HCT116 (cell line): ENCODE measurements at regions not wholly inside any gene's neighbourhood (a gene's known extent, or its start where the extent isn't known, plus 50 kb on each side); places are given as distances from the start of the nearest gene placed in this dataset.

Source experiments
- ATAC-seq: fragments of 200-7000 bp; cut with Tn5 transposase; 2 replicates; pipeline ENCODE4 v1.9.1; 2020; ENCODE audit warnings: mild to moderate bottlenecking, moderate library complexity
- BruUV-seq: library from RNA; stranded (reverse); fragments of 400-500 nt; replicated peaks from 2 replicates; lab custom pipeline; 2021; lab: Mats Ljungman, UMichigan
- CTCF ChIA-PET: fragments of 300-600 bp; sonication (Branson Sonifier 250); formaldehyde crosslinking; loops from one replicate; lab custom pipeline; 2021; ENCODE audit warnings: antibody characterized with exemption; lab: Charles Lee
- POLR2A ChIA-PET: fragments of 300-600, 350-600 bp; sonication (Branson Sonifier 250); formaldehyde crosslinking; loops from one replicate; lab custom pipeline; 2021; ENCODE audit warnings: antibody characterized with exemption; lab: Charles Lee
- RAD21 ChIA-PET, 2 experiments: fragments of 300-600 bp; sonication (Branson Sonifier 250); formaldehyde crosslinking; loops; one replicate each; lab custom pipeline; 2023; ENCODE audit warnings: low total read pairs in 2 of 2; ENCODE audit not compliant: uncharacterized antibody in 2 of 2, unreplicated experiment in 2 of 2, low non-redundant PET in 1 of 2; lab: Charles Lee
- DNase-seq: peaks from one replicate; pipeline ENCODE4 v3.0.0-alpha.2; 2010; ENCODE audit warnings: low read depth, low spot score
- H2AFZ ChIP-seq: fragments of 200-600 bp; shearing (Covaris generic), sonication (generic); 2 replicates; pipeline ENCODE4 v1.6.1; 2017; ENCODE audit warnings: low read depth, mixed run types, mixed read lengths, antibody characterized with exemption, low read length; ENCODE audit not compliant: poor library complexity, severe bottlenecking
- H3K27ac ChIP-seq: 2 replicates; pipeline ENCODE4 v1.5.1; 2012; ENCODE audit warnings: low read depth, low read length
- H3K27me3 ChIP-seq: fragments of 200-600 bp; sonication (generic); 2 replicates; pipeline ENCODE4 v1.6.1; 2016; ENCODE audit warnings: mixed run types, low read length, mixed read lengths; ENCODE audit not compliant: insufficient read depth
- H3K36me3 ChIP-seq, 2 experiments: fragments of 200-500 bp in 1 of 2; fragments of 200-600 bp in 1 of 2; sonication (Bioruptor generic) in 1 of 2; sonication (generic) in 1 of 2; 2 replicates each; pipeline versions ENCODE4 v1.5.1 to v1.6.1; 2014 to 2016; ENCODE audit warnings: low read length in 2 of 2, inconsistent platforms in 1 of 2, mixed read lengths in 1 of 2, mixed run types in 1 of 2; ENCODE audit not compliant: insufficient read depth in 2 of 2, control insufficient read depth in 1 of 2
- H3K4me1 ChIP-seq, 2 experiments: fragments of 200-600 bp in 1 of 2; sonication (generic) in 1 of 2; 2 replicates each; pipeline versions ENCODE4 v1.5.1 to v1.6.1; 2012 to 2017; ENCODE audit warnings: low read length in 2 of 2, inconsistent platforms in 1 of 2, mild to moderate bottlenecking in 1 of 2, mixed read lengths in 1 of 2, mixed run types in 1 of 2, moderate library complexity in 1 of 2; ENCODE audit not compliant: insufficient read depth in 2 of 2, control insufficient read depth in 1 of 2
- H3K4me2 ChIP-seq: fragments of 200-600 bp; sonication (generic); 2 replicates; pipeline ENCODE4 v1.6.1; 2017; ENCODE audit warnings: mixed run types, low read length, mixed read lengths
- H3K4me3 ChIP-seq, 2 experiments: fragments of 200-600 bp in 1 of 2; sonication (generic) in 1 of 2; replicated peaks in 1 of 2; 2 replicates each; pipeline ENCODE4 v1.5.1; 2011 to 2016; ENCODE audit warnings: low read length in 2 of 2, control low read depth in 1 of 2, low read depth in 1 of 2, mild to moderate bottlenecking in 1 of 2, mixed read lengths in 1 of 2, mixed run types in 1 of 2
- H3K79me2 ChIP-seq: fragments of 200-600 bp; sonication (generic); 2 replicates; pipeline ENCODE4 v1.6.1; 2017; ENCODE audit warnings: mild to moderate bottlenecking, mixed run types, low read length, moderate library complexity, mixed read lengths; ENCODE audit not compliant: insufficient read depth
- H3K9ac ChIP-seq: fragments of 200-600 bp; sonication (generic); 2 replicates; pipeline ENCODE4 v1.6.1; 2016; ENCODE audit warnings: low read length, mixed read lengths
- H3K9me2 ChIP-seq: fragments of 200-600 bp; sonication (generic), shearing (Covaris generic); 2 replicates; pipeline ENCODE4 v1.6.1; 2017; ENCODE audit warnings: mixed run types, mild to moderate bottlenecking, moderate library complexity; ENCODE audit not compliant: insufficient read depth
- H3K9me3 ChIP-seq, 2 experiments: fragments of 200-500 bp in 1 of 2; fragments of 200-600 bp in 1 of 2; sonication (Bioruptor generic) in 1 of 2; sonication (generic) in 1 of 2; 2 replicates each; pipeline ENCODE4 v1.6.1; 2014 to 2017; ENCODE audit warnings: low read length in 2 of 2, mixed read lengths in 2 of 2, inconsistent platforms in 1 of 2, low read depth in 1 of 2, mild to moderate bottlenecking in 1 of 2, mixed run types in 1 of 2, moderate library complexity in 1 of 2; ENCODE audit not compliant: control insufficient read depth in 1 of 2, insufficient read depth in 1 of 2
- H4K20me1 ChIP-seq: fragments of 200-600 bp; sonication (generic), shearing (Covaris generic); 2 replicates; pipeline ENCODE4 v1.6.1; 2017; ENCODE audit warnings: mixed run types, mild to moderate bottlenecking, moderate library complexity; ENCODE audit not compliant: insufficient read depth
- CBX3 ChIP-seq: IDR thresholded peaks from 2 replicates; pipeline ENCODE4 v1.6.1; 2012; ENCODE audit warnings: low read depth
- EZH2 ChIP-seq: fragments of 200-600 bp; sonication (generic); IDR thresholded peaks from 2 replicates; pipeline ENCODE4 v1.6.1; 2017; ENCODE audit warnings: antibody characterized with exemption, mixed run types
- SIN3A ChIP-seq: IDR thresholded peaks from 2 replicates; pipeline ENCODE4 v1.6.1; 2012; ENCODE audit warnings: low read depth
- SRF ChIP-seq: IDR thresholded peaks from 2 replicates; pipeline ENCODE4 v1.6.1; 2012; ENCODE audit warnings: low read depth
- ZFX ChIP-seq: fragments of 450-650 bp; IDR thresholded peaks from 2 replicates; pipeline ENCODE4 v1.6.1; 2017
- intact Hi-C: fragments of 100-400 bp; cut with micrococcal nuclease; formaldehyde crosslinking; loops from 2 replicates; pipeline ENCODE4 v1.10.0; 2022
- TF ChIP-seq, protein P1 (sequence below): IDR thresholded peaks from 2 replicates; pipeline ENCODE4 v1.6.1; 2011; ENCODE audit warnings: mild to moderate bottlenecking, low read length, moderate library complexity; ENCODE audit not compliant: insufficient replicate concordance; ENCODE audit errors: extremely low read depth
- TF ChIP-seq, protein P2 (sequence below): IDR thresholded peaks from 2 replicates; pipeline ENCODE4 v1.6.1; 2012

DNA sequence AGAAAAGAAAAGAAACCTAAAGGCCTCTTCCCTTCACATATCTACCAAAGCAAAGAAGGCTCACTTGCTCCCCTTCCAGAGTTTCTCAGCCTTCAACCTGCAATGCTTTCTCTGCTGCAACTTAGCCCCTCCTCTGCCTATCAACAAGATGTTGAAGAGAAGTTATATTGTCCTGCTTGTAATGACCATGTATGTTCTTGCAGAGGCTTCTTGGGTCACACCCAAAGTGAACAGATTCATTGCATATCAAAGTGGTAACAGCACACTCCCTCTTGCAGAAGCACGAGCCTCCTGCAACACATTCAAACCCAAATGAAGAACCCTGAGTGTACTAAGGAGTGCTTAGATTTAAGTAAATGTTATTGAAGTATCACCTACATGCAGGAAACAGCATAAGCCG is 494.3 kb downstream of the NTRK2 start:
- CTCF ChIA-PET, result no interaction called here
- Histone ChIP-seq H3K36me3 (no peaks in the 10 kb centered on the region), H2AFZ (no peak overlapping the region)
- intact Hi-C loops, result no loop called here
- no peak for TF ChIP-seq ZFX
- TF ChIP-seq EZH2, result no peak
- TF ChIP-seq, all 23 proteins: peak for 0
- no peak for DNase-seq
- Histone ChIP-seq H3K4me3 (no peak overlapping the region), H3K27ac (no peak overlapping the region), H3K79me2 (no peaks in the 10 kb centered on the region), H3K9me2 (no peaks in the 10 kb centered on the region), H4K20me1 (no peaks in the 10 kb centered on the region), H3K27me3 (peaks cover 4% of the 10 kb centered on the region; the same call in 1 of the 2 replicates), H3K9ac (no peak overlapping the region), H3K4me1 (no peaks in the 10 kb centered on the region), H3K9me3 (no peaks in the 10 kb centered on the region), H3K4me2 (no peak overlapping the region)
- RAD21 ChIA-PET, result no interaction called here
- no peak for ATAC-seq
- POLR2A ChIA-PET, result no interaction called here
- BruUV-seq, result no TSS peak

DNA sequence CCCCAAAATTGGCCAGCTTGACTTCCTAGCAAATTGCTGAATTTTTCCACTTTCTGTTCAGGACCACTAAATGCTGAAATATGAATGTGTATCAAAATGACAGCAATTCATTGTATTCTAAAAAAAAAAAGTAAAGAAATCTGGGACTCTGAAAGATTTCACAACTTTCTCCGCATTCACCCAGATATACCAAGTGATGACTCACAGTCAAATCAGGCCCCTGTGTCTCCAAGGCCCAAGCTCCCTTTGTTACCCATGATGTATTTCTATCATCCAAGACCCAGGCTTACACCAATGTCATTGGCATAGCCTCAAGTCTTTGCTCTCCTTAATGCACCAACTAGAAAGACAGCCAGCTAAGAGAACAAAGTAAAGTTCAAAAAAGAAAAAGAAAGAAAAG is 493.9 kb downstream of the NTRK2 start:
- ChIA-PET CTCF (no interaction called here), RAD21 (no interaction called here), POLR2A (no interaction called here)
- TF ChIP-seq SRF (no peak), SIN3A (no peak), ZFX (no peak), CBX3 (no peak)
- TF ChIP-seq, protein P1, sequence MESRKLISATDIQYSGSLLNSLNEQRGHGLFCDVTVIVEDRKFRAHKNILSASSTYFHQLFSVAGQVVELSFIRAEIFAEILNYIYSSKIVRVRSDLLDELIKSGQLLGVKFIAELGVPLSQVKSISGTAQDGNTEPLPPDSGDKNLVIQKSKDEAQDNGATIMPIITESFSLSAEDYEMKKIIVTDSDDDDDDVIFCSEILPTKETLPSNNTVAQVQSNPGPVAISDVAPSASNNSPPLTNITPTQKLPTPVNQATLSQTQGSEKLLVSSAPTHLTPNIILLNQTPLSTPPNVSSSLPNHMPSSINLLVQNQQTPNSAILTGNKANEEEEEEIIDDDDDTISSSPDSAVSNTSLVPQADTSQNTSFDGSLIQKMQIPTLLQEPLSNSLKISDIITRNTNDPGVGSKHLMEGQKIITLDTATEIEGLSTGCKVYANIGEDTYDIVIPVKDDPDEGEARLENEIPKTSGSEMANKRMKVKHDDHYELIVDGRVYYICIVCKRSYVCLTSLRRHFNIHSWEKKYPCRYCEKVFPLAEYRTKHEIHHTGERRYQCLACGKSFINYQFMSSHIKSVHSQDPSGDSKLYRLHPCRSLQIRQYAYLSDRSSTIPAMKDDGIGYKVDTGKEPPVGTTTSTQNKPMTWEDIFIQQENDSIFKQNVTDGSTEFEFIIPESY, result no peak
- TF ChIP-seq, protein P2, sequence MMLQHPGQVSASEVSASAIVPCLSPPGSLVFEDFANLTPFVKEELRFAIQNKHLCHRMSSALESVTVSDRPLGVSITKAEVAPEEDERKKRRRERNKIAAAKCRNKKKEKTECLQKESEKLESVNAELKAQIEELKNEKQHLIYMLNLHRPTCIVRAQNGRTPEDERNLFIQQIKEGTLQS, result no peak
- no peak overlapping the region for H3K4me3 ChIP-seq
- no TSS peak for BruUV-seq
- H3K9me2 ChIP-seq, result no peaks in the 10 kb centered on the region
- no peak for DNase-seq
- no peaks in the 10 kb centered on the region for H3K4me1 ChIP-seq
- H3K36me3 ChIP-seq, result no peaks in the 10 kb centered on the region
- intact Hi-C loops, result no loop called here
- H3K79me2 ChIP-seq, result no peaks in the 10 kb centered on the region
- H3K9ac ChIP-seq, result no peak overlapping the region
- H3K9me3 ChIP-seq, result no peaks in the 10 kb centered on the region
- H3K27ac ChIP-seq, result no peak overlapping the region
- ATAC-seq, result no peak
- H2AFZ ChIP-seq, result no peak overlapping the region
- no peak overlapping the region for H3K4me2 ChIP-seq
- H4K20me1 ChIP-seq, result no peaks in the 10 kb centered on the region
- H3K27me3 ChIP-seq, result peaks cover 3% of the 10 kb centered on the region; the same call in 1 of the 2 replicates
